Chondrocyte (in vitro differentiated cells): ENCODE measurements at regions not wholly inside any gene's neighbourhood (a gene's known extent, or its start where the extent isn't known, plus 50 kb on each side); places are given as distances from the start of the nearest gene placed in this dataset.

ENCODE experiments used
- DNase-seq: peaks from one replicate; pipeline ENCODE4 v3.0.0; 2021; ENCODE audit warnings: mixed read lengths, low spot score
- H3K27ac Mint-ChIP-seq: one replicate; pipeline ENCODE4 v1.8.0; 2021; ENCODE audit warnings: mild to moderate bottlenecking, moderate library complexity, mixed read lengths; ENCODE audit not compliant: unreplicated experiment
- H3K27me3 Mint-ChIP-seq: 2 replicates; pipeline ENCODE4 v1.8.0; 2021; ENCODE audit warnings: low read depth, mixed read lengths
- H3K36me3 Mint-ChIP-seq: 2 replicates; pipeline ENCODE4 v1.8.0; 2021; ENCODE audit warnings: low read depth, mixed read lengths
- H3K4me1 Mint-ChIP-seq: 2 replicates; pipeline ENCODE4 v1.8.0; 2021; ENCODE audit warnings: low read depth, mild to moderate bottlenecking, mixed read lengths
- H3K4me3 Mint-ChIP-seq: one replicate; pipeline ENCODE4 v1.8.0; 2021; ENCODE audit warnings: mild to moderate bottlenecking, moderate library complexity, mixed read lengths; ENCODE audit not compliant: unreplicated experiment
- H3K9me3 Mint-ChIP-seq: 2 replicates; pipeline ENCODE4 v1.8.0; 2021; ENCODE audit warnings: low read depth, mixed read lengths
- TF ChIP-seq, protein P1 (sequence below): fragments of 200-600 bp; sonication (generic); IDR thresholded peaks from 2 replicates; pipeline ENCODE4 v1.5.0; 2021; ENCODE audit warnings: antibody characterized with exemption, mild to moderate bottlenecking, moderate library complexity

DNA sequence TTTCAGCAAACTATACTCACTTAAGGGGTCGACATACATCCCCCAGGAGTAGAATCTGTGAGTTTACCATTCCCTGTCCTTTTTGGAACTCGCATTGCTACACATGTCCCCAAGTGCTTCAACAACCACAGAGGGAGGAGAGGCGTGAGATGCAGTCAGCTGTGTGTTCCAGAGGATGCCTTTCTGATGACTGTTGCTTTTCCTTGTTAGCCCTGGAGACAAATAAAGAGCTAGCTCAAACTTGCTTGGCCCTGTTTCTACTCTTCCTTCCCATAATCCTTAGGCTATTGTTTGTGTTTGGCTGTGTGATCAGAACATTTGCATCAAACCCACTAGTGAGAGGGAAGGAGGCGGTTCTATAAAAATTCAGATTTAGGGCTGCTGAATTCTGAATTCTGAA lies 264.0 kb downstream of the ENGASE start:
- Mint-ChIP-seq H3K9me3 (no peaks in the 10 kb centered on the region), H3K4me1 (no peaks in the 10 kb centered on the region), H3K27me3 (peaks cover 54% of the 10 kb centered on the region), H3K4me3 (no peak overlapping the region), H3K27ac (no peak overlapping the region), H3K36me3 (no peaks in the 10 kb centered on the region)
- TF ChIP-seq, protein P1, sequence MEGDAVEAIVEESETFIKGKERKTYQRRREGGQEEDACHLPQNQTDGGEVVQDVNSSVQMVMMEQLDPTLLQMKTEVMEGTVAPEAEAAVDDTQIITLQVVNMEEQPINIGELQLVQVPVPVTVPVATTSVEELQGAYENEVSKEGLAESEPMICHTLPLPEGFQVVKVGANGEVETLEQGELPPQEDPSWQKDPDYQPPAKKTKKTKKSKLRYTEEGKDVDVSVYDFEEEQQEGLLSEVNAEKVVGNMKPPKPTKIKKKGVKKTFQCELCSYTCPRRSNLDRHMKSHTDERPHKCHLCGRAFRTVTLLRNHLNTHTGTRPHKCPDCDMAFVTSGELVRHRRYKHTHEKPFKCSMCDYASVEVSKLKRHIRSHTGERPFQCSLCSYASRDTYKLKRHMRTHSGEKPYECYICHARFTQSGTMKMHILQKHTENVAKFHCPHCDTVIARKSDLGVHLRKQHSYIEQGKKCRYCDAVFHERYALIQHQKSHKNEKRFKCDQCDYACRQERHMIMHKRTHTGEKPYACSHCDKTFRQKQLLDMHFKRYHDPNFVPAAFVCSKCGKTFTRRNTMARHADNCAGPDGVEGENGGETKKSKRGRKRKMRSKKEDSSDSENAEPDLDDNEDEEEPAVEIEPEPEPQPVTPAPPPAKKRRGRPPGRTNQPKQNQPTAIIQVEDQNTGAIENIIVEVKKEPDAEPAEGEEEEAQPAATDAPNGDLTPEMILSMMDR, result no peak
- no peak for DNase-seq

DNA sequence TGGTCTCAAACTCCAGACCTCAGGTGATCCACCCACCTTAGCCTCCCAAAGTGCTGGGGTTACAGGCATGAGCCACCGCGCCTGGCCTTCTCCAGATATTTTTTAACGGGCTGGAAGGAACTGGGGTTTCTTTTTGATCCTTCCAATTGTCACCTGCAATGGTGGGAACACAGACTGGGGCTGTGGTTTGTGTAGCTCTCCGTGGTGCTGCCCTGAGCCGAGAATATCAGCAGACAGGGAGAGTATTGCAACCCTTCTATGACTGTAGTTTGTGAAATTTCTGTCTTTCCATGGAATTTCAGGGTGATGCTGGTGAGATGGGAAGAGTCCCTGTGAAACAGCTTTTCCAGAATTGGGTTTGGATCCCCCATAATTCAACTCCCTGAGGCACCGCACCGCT lies 263.5 kb downstream of the ENGASE start:
- TF ChIP-seq, protein P1, result no peak
- Mint-ChIP-seq H3K27me3 (peaks cover 55% of the 10 kb centered on the region), H3K36me3 (no peaks in the 10 kb centered on the region), H3K9me3 (no peaks in the 10 kb centered on the region), H3K27ac (no peak overlapping the region), H3K4me3 (no peak overlapping the region), H3K4me1 (no peaks in the 10 kb centered on the region)
- no peak for DNase-seq

DNA sequence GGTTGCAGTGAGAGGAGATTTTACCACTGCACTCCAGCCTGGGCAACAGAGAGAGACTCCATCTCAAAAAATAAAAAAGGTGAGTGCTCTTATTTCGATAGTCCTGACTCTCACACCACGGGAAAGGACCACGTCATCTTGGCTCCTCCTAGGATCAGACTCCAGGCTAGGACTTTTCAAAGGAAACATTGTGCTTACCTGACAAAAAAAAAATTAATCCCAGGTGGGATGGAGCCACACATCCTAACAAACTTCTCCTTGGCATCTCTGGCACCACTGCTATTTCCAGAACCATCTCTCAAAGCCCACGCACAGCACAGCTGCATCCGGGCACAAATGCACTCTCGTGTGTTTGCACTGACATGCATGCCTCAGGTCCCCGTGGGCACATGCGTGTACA lies 262.4 kb downstream of the ENGASE start:
- peaks cover 54% of the 10 kb centered on the region for H3K27me3 Mint-ChIP-seq

DNA sequence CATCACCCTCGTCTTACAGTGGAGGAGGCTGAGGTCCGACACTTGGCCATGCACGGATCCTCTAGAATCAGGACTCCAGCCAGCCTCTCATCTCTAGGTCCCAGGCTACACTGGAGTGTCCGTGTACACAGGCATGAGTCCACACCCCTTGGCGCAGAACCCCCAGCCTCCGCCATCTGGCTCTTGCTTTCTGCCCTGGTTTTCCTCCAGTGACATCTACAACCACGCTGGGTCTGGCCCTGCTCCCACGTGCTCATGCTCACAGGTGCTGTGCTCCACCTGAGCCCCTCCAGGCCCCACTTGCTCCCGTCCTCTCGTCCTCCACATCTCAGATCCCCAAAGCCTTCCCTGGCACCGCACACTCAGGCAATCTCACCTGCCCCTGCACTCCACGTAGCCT lies 260.8 kb downstream of the ENGASE start:
- H3K36me3 Mint-ChIP-seq, result no peaks in the 10 kb centered on the region
- H3K9me3 Mint-ChIP-seq, result no peaks in the 10 kb centered on the region
- TF ChIP-seq, protein P1, result no peak
- DNase-seq, result no peak
- H3K27me3 Mint-ChIP-seq, result peaks cover 62% of the 10 kb centered on the region
- H3K4me3 Mint-ChIP-seq, result no peak overlapping the region
- H3K4me1 Mint-ChIP-seq, result no peaks in the 10 kb centered on the region
- no peak overlapping the region for H3K27ac Mint-ChIP-seq

More for the DNA sequence above, 262.4 kb downstream of the ENGASE start:
- Mint-ChIP-seq H3K36me3 (no peaks in the 10 kb centered on the region), H3K9me3 (no peaks in the 10 kb centered on the region), H3K4me1 (no peaks in the 10 kb centered on the region), H3K4me3 (no peak overlapping the region), H3K27ac (no peak overlapping the region)
- DNase-seq, result no peak
- TF ChIP-seq, protein P1, result no peak

DNA sequence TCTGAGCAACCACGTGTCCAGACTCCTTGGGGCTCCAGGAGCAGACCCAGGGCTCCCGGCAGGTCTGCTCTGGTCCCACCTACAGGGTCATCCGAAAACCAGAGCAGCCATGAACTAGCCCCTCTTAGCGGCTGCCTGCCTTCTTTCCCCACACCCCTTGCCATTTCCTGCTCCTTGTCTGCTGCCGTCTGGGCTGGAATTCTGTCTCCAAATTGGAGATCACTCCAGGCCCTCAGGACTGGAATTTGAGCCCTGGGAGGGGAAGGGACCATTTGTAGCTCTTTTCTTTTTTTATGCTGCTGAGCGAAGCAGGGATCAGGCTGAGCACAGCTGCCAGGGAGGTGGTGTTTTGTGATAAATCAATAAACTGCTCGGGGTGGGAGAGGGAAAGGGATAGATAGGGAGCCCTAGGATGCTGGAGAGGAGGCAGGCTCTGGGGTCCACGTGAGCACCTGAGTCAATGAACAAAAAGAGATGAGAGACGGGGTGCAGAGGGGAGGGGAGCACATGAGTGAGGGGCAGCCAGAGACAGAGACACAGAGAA lies 257.5 kb downstream of the ENGASE start:
- H3K4me1 Mint-ChIP-seq, result no peaks in the 10 kb centered on the region
- H3K27me3 Mint-ChIP-seq, result peaks cover 63% of the 10 kb centered on the region
- H3K27ac Mint-ChIP-seq, result no peak overlapping the region
- no peaks in the 10 kb centered on the region for H3K36me3 Mint-ChIP-seq
- H3K4me3 Mint-ChIP-seq, result no peak overlapping the region
- TF ChIP-seq, protein P1, result no peak
- no peak for DNase-seq
- H3K9me3 Mint-ChIP-seq, result no peaks in the 10 kb centered on the region
